BJ (cell line): ENCODE measurements at regions not wholly inside any gene's neighbourhood (a gene's known extent, or its start where the extent isn't known, plus 50 kb on each side); places are given as distances from the start of the nearest gene placed in this dataset.

Experiments
- CTCF ChIA-PET: fragments of 350-600 bp; formaldehyde crosslinking; extraction: SDS; loops from one replicate; lab custom pipeline; 2021; ENCODE audit warnings: antibody characterized with exemption, inconsistent platforms; lab: Yijun Ruan, JAX
- POLR2A ChIA-PET: fragments of 300-600 bp; sonication (Branson Sonifier 250); formaldehyde crosslinking; extraction: SDS; loops from one replicate; lab custom pipeline; 2021; ENCODE audit warnings: antibody characterized with exemption; lab: Charles Lee
- DNase-seq: peaks from one replicate; pipeline ENCODE4 v3.0.0-alpha.2; 2011; ENCODE audit warnings: low read depth
- H3K27me3 ChIP-seq: 2 replicates; pipeline ENCODE4 v1.6.0; 2011; ENCODE audit warnings: low read length; ENCODE audit not compliant: control insufficient read depth, insufficient read depth
- H3K36me3 ChIP-seq: 2 replicates; pipeline ENCODE4 v1.5.1; 2011; ENCODE audit warnings: low read length; ENCODE audit not compliant: control insufficient read depth, insufficient read depth
- H3K4me3 ChIP-seq: 2 replicates; pipeline ENCODE4 v1.5.1; 2011; ENCODE audit warnings: low read depth, mild to moderate bottlenecking, control low read depth, low read length
- TF ChIP-seq, protein P1 (sequence below): IDR thresholded peaks from 2 replicates; pipeline ENCODE4 v1.5.1; 2011; ENCODE audit warnings: low read depth, mild to moderate bottlenecking, control low read depth, inconsistent platforms, low read length, moderate library complexity; ENCODE audit not compliant: insufficient read depth

DNA sequence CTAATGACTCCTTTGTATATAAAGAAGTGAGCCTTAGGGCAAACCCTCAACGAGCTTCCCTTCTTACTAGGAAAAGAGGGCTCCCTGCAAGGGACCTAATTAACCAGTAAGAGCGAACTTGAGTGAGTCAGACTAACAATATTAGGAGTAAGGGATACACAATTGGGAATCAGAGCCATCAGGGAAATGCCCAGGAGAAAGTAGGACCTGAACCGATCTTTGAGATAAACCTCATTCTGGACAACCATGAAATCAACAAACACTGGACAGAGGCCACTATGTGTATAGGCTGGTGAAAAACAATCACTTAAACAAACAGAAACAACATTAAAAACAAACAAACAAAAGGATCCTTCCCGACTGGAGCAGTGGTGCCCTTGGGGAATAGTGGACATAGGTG is 120.8 kb downstream of the EDN1 start:
- no peak for DNase-seq
- TF ChIP-seq, protein P1, sequence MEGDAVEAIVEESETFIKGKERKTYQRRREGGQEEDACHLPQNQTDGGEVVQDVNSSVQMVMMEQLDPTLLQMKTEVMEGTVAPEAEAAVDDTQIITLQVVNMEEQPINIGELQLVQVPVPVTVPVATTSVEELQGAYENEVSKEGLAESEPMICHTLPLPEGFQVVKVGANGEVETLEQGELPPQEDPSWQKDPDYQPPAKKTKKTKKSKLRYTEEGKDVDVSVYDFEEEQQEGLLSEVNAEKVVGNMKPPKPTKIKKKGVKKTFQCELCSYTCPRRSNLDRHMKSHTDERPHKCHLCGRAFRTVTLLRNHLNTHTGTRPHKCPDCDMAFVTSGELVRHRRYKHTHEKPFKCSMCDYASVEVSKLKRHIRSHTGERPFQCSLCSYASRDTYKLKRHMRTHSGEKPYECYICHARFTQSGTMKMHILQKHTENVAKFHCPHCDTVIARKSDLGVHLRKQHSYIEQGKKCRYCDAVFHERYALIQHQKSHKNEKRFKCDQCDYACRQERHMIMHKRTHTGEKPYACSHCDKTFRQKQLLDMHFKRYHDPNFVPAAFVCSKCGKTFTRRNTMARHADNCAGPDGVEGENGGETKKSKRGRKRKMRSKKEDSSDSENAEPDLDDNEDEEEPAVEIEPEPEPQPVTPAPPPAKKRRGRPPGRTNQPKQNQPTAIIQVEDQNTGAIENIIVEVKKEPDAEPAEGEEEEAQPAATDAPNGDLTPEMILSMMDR: no peak
- no peak overlapping the region for H3K4me3 ChIP-seq
- H3K36me3 ChIP-seq: no peaks in the 10 kb centered on the region
- CTCF ChIA-PET: no interaction called here
- POLR2A ChIA-PET: no interaction called here
- no peaks in the 10 kb centered on the region for H3K27me3 ChIP-seq

DNA sequence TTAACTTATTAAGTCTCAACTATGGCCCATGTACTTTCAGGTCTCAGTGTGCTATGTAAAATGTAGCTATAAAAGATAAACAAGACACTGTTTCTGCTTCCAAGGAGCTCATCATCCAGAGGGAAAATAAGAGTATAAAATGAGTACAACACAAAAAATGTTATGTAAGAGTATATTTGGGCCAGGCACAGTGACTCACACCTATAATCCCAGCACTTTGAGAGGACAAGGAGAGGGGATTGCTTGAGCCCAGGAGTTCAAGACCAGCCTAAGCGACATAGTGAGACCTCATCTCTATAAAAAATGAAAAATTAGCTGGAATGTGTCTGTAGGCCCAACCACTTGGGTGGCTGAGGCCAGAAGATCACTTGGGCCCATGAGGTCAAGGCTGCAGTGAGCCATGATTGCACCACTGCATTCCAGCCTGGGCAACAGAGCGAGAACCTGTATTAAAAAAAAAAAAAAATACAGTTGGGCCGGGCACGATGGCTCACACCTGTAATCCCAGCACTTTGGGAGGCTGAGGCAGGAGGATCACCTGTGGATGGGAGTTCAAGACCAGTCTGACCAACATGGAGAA is 124.0 kb downstream of the EDN1 start:
- DNase-seq: no peak
- H3K27me3 ChIP-seq: no peaks in the 10 kb centered on the region
- H3K36me3 ChIP-seq: no peaks in the 10 kb centered on the region
- POLR2A ChIA-PET: no interaction called here
- no peak overlapping the region for H3K4me3 ChIP-seq
- TF ChIP-seq, protein P1: no peak
- CTCF ChIA-PET: no interaction called here

DNA sequence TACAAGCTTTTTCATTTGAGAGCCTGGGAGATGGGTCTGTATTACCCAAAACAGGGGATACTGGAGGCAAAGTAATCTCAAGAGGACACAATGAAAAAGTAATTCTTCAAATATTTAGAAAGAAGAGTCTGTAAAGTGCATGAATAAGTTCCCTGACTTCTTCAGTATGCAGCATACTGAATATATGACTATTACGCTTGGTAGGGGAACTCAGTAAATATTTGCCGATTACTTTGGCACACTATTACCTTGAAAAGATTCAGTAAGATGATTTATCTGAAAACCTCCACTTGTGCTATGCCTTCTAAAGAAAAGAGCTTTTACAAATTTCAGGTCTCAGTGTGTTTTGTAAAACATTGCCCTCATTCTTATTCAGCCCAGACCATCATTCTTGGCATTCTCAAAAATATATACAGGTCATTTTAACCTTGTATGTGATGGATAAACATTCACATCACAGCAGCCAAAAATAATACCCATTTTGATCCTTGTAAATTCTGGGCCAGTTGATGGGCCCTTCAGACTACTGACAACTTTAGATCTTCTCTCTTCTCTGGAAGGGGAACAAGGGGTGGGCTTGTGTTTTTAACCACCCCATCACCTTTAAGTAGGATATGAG is 125.9 kb downstream of the EDN1 start:
- POLR2A ChIA-PET: no interaction called here
- DNase-seq: no peak

DNA sequence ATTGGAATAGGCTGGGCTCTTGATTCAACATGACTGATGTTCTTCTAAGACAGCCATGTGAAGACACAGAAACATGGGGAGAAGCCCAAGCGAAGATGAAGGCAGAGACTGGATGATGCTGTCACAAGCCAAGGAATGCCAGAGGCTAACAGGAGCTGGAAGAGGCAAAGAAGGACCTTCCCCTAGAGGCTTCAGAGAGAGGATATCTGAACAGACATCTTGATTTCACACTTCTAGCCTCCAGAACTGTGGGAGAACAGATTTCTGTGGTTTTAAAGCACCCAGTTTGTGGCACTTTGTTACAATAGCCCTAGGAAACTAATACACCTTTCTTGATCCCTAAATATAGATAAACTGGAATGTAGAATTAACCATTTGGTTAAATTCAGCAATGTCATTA is 127.0 kb downstream of the EDN1 start:
- CTCF ChIA-PET: interaction anchor here (0.6 kb wide), 1 partner anchor 1197 kb away, joined by 3 read pairs; no protein-coding TSS in a partner anchor

More for the DNA sequence above, 125.9 kb downstream of the EDN1 start:
- CTCF ChIA-PET: no interaction called here
- H3K36me3 ChIP-seq: no peaks in the 10 kb centered on the region
- TF ChIP-seq, protein P1: no peak
- H3K4me3 ChIP-seq: no peak overlapping the region
- no peaks in the 10 kb centered on the region for H3K27me3 ChIP-seq

DNA sequence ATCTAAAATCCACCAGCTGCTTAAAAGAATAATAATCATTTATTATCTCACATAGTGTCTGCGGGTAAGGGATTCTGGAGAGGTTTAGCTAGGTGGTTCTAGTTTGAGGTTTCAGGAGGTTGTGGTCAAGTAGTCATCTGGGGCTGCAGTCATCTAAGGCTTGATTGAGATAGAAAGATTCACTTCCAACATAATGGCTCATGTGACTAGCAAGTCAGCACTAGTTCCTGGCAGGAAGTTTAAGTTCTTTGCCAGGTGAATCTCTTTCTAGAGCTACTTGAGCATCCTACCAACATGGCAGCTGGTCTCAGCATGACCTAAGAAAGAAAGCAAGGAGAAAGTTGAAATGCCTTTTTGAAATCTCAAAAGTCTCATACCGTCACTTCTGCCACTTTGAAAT is 128.8 kb downstream of the EDN1 start:
- POLR2A ChIA-PET: no interaction called here
- TF ChIP-seq, protein P1: no peak
- CTCF ChIA-PET: no interaction called here
- H3K4me3 ChIP-seq: no peak overlapping the region
- H3K27me3 ChIP-seq: no peaks in the 10 kb centered on the region
- no peak for DNase-seq
- H3K36me3 ChIP-seq: no peaks in the 10 kb centered on the region

More for the DNA sequence above, 127.0 kb downstream of the EDN1 start:
- no peak overlapping the region for H3K4me3 ChIP-seq
- POLR2A ChIA-PET: no interaction called here
- no peaks in the 10 kb centered on the region for H3K27me3 ChIP-seq
- TF ChIP-seq, protein P1: no peak
- no peak for DNase-seq
- no peaks in the 10 kb centered on the region for H3K36me3 ChIP-seq
